ENCODE measurements at regions not wholly inside any gene's neighbourhood (a gene's known extent, or its start where the extent isn't known, plus 50 kb on each side); places are given as distances from the start of the nearest gene placed in this dataset.

GRCh38 chr3:106428565-106428994 lies 559.8 kb upstream of the CBLB start (continued):
- TF ChIP-seq ZBTB33 (IDR thresholded peaks at IDR 0.05; ENCODE audit: borderline replicate concordance, low read depth) (peak; percentile 78; the same call in 1 of the 2 replicates), MEF2A (IDR thresholded peaks at IDR 0.05; ENCODE audit: borderline replicate concordance, low read depth) (peak; percentile 92), GABPA (IDR thresholded peaks at IDR 0.05; ENCODE audit: low read depth) (no peak), RFX5 (IDR thresholded peaks at IDR 0.05; ENCODE audit: low read length) (no peak), USF2 (IDR thresholded peaks at IDR 0.05; ENCODE audit: borderline replicate concordance, low read depth, low read length) (no peak), FOXJ3 (CRISPR knock-in tag; IDR thresholded peaks at IDR 0.05) (no peak)
- TF ChIP-seq, protein P1, sequence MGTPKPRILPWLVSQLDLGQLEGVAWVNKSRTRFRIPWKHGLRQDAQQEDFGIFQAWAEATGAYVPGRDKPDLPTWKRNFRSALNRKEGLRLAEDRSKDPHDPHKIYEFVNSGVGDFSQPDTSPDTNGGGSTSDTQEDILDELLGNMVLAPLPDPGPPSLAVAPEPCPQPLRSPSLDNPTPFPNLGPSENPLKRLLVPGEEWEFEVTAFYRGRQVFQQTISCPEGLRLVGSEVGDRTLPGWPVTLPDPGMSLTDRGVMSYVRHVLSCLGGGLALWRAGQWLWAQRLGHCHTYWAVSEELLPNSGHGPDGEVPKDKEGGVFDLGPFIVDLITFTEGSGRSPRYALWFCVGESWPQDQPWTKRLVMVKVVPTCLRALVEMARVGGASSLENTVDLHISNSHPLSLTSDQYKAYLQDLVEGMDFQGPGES (IDR thresholded peaks at IDR 0.05; ENCODE audit: low read depth, low read length): no peak

DNA sequence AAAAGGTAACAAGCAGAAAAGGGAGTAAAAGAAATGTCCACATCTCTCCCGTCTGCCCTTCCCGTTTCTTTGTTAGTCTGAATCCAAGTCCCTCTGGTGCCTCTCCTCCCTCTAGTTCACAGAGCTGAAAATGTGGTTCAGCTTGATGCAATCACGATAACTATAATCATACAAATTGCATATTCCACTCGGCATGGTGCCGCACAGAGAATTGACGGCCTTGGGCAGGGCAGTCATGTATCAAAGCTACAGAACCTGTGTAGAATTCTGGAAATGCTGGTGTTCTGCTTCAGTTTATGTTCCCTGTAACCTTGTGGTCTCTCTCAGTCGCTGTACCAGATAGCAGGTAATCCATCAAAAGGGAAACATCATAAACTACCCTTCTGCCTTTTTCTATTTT lies 562.9 kb upstream of the CBLB start:
- Histone ChIP-seq H3K9me2 (no peaks in the 10 kb centered on the region), H3K9ac (no peak overlapping the region), H3F3A (replicated peaks; ENCODE audit: insufficient read depth) (peaks cover 18% of the 10 kb centered on the region), H3K4me2 (no peak overlapping the region), H3K36me3 (replicated peaks in 1 of 2; ENCODE audit: control insufficient read depth in 1 of 2, insufficient read depth in 2 of 2, low read length in 1 of 2) (no peaks in the 10 kb centered on the region), H3K27ac (ENCODE audit: low read depth in 2 of 2, low read length in 1 of 2) (no peak overlapping the region), H3K4me3 (ENCODE audit: low read depth in 2 of 2, low read length in 1 of 2) (no peak overlapping the region), H3K79me2 (ENCODE audit: insufficient read depth) (no peaks in the 10 kb centered on the region), H4K20me1 (ENCODE audit: insufficient read depth) (no peaks in the 10 kb centered on the region), H3K4me1 (ENCODE audit: control insufficient read depth in 1 of 2, insufficient read depth in 2 of 2, low read depth in 1 of 2, low read length in 1 of 2) (peaks cover 0 to 7% of the 10 kb centered on the region in 2 experiments; a peak in 2 of 4 replicates), H3K27me3 (ENCODE audit: insufficient read depth) (no peaks in the 10 kb centered on the region), H2AFZ (ENCODE audit: low read depth) (no peak overlapping the region), H3K9me3 (no peaks in the 10 kb centered on the region)
- CTCF ChIA-PET: interaction anchor here (1.1 kb wide), 1 partner anchor 43 kb away, joined by 3 read pairs; no protein-coding TSS in a partner anchor
- WGBS (ENCODE audit: low lambda C conversion rate): 91% methylated on average over 7 of the region's 7 CpGs
- POLR2A ChIA-PET: no interaction called here
- peak; percentile 3 for DNase-seq
- TF ChIP-seq GABPA (IDR thresholded peaks at IDR 0.05; ENCODE audit: low read depth): no peak
- no peak for TF ChIP-seq NFIC (IDR thresholded peaks at IDR 0.05; ENCODE audit: borderline replicate concordance)
- no peak for TF ChIP-seq PBX3 (IDR thresholded peaks at IDR 0.05)
- TF ChIP-seq EP300 (IDR thresholded peaks at IDR 0.05; ENCODE audit: borderline replicate concordance in 1 of 2, low read depth in 1 of 2, low read length in 1 of 2): no peak
- TF ChIP-seq, protein P2, sequence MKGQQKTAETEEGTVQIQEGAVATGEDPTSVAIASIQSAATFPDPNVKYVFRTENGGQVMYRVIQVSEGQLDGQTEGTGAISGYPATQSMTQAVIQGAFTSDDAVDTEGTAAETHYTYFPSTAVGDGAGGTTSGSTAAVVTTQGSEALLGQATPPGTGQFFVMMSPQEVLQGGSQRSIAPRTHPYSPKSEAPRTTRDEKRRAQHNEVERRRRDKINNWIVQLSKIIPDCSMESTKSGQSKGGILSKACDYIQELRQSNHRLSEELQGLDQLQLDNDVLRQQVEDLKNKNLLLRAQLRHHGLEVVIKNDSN (IDR thresholded peaks at IDR 0.05; ENCODE audit: borderline replicate concordance, low read depth): no peak
- no peak for TF ChIP-seq EZH2phosphoT487 (IDR thresholded peaks at IDR 0.05; ENCODE audit: borderline replicate concordance, low read depth)
- TF ChIP-seq SIN3A (IDR thresholded peaks at IDR 0.05; ENCODE audit: borderline replicate concordance, low read depth, low read length): no peak
- TF ChIP-seq YY1 (IDR thresholded peaks at IDR 0.05; ENCODE audit: low read depth): no peak
- TF ChIP-seq TAF1 (IDR thresholded peaks at IDR 0.05; ENCODE audit: borderline replicate concordance, low read depth, low read length): no peak
- no peak for TF ChIP-seq ZBTB33 (IDR thresholded peaks at IDR 0.05; ENCODE audit: borderline replicate concordance, low read depth)
- no peak for TF ChIP-seq CHD2 (IDR thresholded peaks at IDR 0.05; ENCODE audit: low read length, partially characterized antibody)
- TF ChIP-seq RAD21 (IDR thresholded peaks at IDR 0.05; ENCODE audit: low read length): no peak
- TF ChIP-seq POLR2AphosphoS5 (IDR thresholded peaks at IDR 0.05; ENCODE audit: low read depth, low read length): no peak
- TF ChIP-seq MEF2A (IDR thresholded peaks at IDR 0.05; ENCODE audit: borderline replicate concordance, low read depth): no peak
- no peak for TF ChIP-seq TEAD4 (IDR thresholded peaks at IDR 0.05; ENCODE audit: borderline replicate concordance, insufficient read depth)
- TF ChIP-seq FOXJ3 (CRISPR knock-in tag; IDR thresholded peaks at IDR 0.05): no peak
- no peak for TF ChIP-seq MXI1 (IDR thresholded peaks at IDR 0.05; ENCODE audit: low read depth, low read length)
- no peak for TF ChIP-seq MAX (IDR thresholded peaks at IDR 0.05; ENCODE audit: low read depth)
- no peak for TF ChIP-seq JUND (IDR thresholded peaks at IDR 0.05)

Data from SK-N-SH (cell line).